ENCODE measurements at regions not wholly inside any gene's neighbourhood (a gene's known extent, or its start where the extent isn't known, plus 50 kb on each side); places are given as distances from the start of the nearest gene placed in this dataset.

GRCh38 chr14:26021759-26022158, 576.1 kb downstream of the NOVA1 start:
- DNase-seq (ENCODE audit: low spot score) = no peak
- FAIRE-seq = no peak

DNA sequence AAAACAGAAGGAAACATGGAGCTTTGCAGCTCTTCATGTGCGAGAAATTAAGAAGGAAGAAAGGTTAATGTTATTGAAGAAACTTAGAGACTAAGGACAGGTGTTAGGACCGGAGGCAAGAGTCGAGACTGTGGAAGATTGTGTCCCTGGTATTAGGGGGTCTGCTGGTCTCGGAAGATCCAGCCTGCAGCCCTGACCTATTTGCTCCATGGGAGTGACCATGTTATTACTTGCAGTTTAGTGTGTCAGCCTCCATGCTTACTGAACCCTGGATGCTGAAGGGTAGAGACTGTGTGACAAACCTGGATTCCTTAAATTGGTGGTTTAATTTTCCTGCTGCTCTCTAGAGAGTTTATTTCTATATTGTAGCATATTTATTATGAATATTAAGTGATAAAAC, 580.6 kb downstream of the NOVA1 start:
- DNase-seq (ENCODE audit: low spot score) (no peak), FAIRE-seq (no peak)

- DNase-seq (ENCODE audit: low spot score) (no peak), FAIRE-seq (no peak)
These were observed 589.5 kb downstream of the NOVA1 start for GRCh38 chr14:26008290-26008689.

DNA sequence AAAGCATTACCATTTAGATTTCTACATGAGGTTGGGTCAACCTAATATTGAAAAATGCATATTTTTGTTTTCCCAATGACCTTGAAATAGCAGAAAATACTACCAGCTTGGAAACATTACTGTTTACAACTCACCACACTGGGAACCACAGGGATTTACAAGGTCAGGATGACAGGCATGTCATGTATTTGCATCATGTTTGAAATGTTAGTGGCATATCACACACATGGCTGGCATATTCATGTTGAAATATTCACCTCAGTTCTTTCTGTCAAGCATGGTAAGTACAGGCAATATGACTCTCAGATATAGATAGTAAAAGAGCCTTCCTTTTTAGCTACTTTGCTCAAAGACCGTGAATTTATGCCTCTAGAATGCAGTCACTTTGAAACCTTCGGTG, 593.5 kb downstream of the NOVA1 start:
- FAIRE-seq (no peak), DNase-seq (ENCODE audit: low spot score) (no peak)

DNA sequence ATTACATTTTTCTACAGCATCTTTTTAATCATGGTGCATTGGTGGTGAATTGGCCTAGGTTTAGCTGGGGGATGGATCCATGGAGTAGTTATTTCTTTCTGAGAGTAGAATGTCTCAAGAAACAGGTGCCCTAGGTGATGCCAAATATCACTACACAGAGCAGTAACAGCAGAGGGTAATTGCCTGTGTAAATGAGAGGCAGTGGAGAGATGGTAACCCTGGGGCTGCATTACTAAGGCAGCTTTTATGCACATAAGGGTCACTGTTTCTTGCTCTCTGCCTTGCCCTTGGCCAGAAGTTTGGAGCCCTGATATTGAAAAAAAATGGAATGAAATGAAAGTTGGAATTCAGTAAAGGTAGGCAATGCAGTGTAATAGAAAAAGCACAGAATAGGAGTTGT, 604.0 kb downstream of the NOVA1 start:
- no peak for FAIRE-seq
- DNase-seq (ENCODE audit: low spot score) = no peak

- FAIRE-seq (no peak), DNase-seq (ENCODE audit: low spot score) (no peak)
These were observed 609.3 kb downstream of the NOVA1 start for GRCh38 chr14:25988536-25988935.

GRCh38 chr14:25955772-25956171, 642.1 kb downstream of the NOVA1 start:
- DNase-seq (ENCODE audit: low spot score) = no peak
- FAIRE-seq = no peak

- no peak for DNase-seq (ENCODE audit: low spot score)
- FAIRE-seq = no peak
These were observed 644.2 kb downstream of the NOVA1 start for GRCh38 chr14:25953532-25954139.

- DNase-seq (ENCODE audit: low spot score) (no peak), FAIRE-seq (no peak)
These were observed 652.1 kb downstream of the NOVA1 start for GRCh38 chr14:25945746-25946145.

DNA sequence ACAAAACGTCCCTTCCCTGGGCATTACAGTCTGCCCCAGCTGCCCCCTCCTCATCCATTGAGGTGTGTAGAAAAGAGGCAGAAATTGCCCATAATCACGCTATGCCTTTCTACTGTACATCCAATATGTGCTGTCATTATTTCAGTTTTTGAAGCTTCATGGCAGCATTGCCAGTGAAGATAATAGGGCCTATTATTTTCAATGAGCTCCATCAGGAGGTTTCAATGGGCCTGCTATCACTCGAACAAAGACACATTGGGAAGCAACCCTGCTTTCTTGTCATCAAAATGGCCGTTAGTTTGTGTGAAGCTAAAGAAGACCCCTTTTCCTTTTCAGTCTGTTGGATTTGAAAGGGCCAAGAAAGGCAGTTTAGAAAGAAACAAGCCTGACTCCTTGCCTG, 653.8 kb downstream of the NOVA1 start:
- DNase-seq (ENCODE audit: low spot score) (no peak), FAIRE-seq (no peak)

GRCh38 chr14:25943329-25943728, 654.5 kb downstream of the NOVA1 start:
- DNase-seq (ENCODE audit: low spot score) (no peak), FAIRE-seq (no peak)

DNA sequence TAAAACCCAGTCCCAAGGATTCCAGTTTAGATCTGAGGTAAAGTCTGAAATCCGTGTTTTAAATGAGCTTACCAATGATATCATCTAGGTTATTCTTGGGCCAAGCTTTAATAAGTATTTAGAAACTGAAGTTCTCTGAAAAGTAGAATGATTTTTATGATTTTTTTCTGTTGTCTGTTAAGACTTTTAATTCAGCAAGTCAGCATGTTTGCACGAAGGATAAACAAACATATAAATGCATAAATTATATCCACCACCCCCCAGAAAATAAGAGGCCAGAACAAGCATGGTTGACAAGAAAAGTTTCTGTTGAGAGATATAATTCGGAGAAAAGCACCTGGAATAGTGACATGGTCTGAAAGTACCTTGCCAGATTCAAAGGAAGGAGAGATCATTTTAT, 655.7 kb downstream of the NOVA1 start:
- FAIRE-seq (no peak), DNase-seq (ENCODE audit: low spot score) (no peak)

DNA sequence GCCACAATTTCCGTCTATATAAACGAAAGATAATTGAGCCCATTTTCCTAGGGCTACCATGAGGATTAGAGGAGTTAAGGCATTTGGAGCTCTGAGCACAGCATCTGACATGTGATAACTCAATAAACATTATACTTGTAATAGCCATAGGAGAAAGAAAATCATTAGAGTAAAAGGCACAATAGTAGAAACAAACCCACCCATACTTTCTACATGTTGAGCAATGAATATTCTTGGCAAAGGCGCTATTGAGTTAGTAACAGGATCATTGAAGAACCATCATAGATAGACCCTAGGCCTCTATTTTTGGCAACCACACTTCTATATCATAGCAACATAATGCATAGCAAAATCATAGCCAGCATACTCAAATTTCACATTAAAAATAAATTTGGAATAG, 664.1 kb downstream of the NOVA1 start:
- FAIRE-seq = no peak
- no peak for DNase-seq (ENCODE audit: low spot score)

GRCh38 chr14:25929881-25930615, 667.8 kb downstream of the NOVA1 start:
- DNase-seq (ENCODE audit: low spot score) (no peak), FAIRE-seq (no peak)

DNA sequence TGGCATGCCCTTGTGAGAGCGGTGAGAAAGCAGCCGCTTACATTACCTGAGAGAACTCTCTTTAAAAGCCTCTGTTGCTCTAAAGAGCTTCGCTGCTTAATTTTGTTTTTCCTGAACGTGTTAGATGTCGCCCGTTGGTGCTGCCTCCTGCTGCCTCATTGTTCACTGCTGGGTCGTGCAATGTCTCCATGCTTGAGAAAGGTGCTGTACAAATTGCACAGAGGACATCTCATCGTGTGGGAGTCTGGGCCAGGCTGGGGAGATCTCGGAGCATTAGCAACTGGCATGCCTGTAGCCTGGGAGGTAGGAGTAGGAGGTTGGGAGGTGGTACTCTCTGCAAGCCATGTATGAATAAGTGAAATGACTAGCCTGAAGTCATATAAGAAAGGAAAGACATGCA, 686.0 kb downstream of the NOVA1 start:
- no peak for DNase-seq (ENCODE audit: low spot score)
- no peak for FAIRE-seq

DNA sequence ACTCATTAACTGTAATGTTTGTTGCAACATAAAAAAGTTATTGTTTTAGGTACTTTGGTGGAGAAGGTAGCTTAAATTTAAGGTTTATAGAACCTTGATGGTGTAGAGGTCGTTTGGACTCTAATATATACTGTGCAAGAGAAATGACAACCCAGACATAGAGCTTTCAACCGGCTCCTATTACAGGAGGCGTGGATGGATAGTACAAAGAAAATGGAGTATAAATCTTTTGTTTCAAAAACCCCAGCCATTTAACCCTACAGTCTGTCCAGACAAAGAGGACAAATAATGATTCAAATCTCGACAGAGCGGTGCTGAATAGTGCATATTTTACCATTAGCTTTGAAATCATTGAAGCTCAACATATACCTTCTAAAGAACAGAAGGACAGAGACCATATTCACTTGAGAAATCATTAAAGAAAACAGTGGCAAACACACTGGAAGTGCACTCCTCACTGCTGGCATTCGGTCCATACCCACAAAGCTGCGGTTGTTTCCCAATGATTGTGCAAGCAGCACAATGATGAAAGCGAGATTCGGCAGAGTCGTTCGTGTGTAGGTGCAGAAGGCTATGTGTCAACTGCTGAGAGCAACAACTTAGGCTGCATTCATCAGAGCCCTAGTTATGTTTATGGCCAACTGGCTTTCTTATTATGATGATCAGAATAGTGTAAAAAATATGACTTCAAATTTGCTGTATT, 688.6 kb downstream of the NOVA1 start:
- DNase-seq (ENCODE audit: low spot score) (no peak), FAIRE-seq (no peak)

DNA sequence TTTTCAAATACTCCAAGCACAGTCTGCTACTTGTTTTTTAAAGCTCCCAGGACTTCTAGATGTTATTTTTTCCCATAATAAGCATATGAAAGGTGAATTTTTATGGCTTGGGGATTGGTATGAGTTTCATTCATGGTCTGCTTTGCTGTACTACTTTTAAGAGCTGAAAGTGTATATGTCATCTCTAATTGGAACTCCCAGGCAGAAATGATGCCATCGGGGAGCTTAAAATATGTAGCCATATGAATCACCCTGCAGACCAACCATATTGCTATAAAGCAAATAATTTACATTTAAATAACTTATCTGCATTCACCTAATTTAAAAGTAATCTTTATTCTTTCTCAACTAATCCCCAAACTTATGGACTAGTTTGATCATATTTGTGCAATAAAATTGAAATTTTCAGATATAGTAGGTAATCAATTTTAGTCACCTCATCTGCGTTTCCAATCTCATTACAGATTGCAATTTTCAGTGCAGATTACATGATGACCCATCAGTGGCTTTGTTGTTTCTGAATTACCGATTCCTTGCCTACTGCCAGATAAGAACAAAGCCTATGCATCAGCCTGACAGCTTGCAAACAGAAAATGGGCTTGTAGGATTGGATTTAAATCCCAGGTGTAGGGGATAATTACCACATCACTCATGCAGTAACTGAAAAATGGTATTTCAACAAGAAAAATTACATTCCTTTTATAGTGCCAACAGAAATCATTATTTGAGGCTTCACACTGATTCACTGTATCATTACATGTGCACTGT, 689.4 kb downstream of the NOVA1 start:
- DNase-seq (ENCODE audit: low spot score) = no peak
- no peak for FAIRE-seq

GRCh38 chr14:25904446-25904845, 693.4 kb downstream of the NOVA1 start:
- DNase-seq (ENCODE audit: low spot score) = no peak
- no peak for FAIRE-seq

GRCh38 chr14:25899197-25899596, 698.6 kb downstream of the NOVA1 start:
- FAIRE-seq (no peak), DNase-seq (ENCODE audit: low spot score) (no peak)

GRCh38 chr14:25896777-25897176, 701.1 kb downstream of the NOVA1 start:
- FAIRE-seq = no peak
- DNase-seq (ENCODE audit: low spot score) = no peak

DNA sequence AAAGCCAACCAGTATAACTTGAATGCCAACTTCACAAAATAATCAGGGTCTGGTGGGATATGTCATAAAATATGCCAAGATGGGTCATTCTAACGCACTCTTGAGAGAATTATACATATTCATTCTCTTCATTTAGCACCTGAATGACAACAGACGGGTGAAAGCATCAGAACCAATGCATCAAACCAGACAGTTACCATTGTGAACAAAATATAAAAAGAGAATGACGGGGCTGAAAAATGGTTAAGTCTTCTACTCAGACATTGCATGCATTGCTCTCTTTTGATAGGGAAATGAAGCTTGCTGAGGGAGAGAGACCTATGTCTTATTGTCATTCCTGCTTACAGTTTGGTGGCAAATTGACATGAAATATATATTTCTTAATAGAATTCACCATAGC, 702.1 kb downstream of the NOVA1 start:
- no peak for FAIRE-seq
- no peak for DNase-seq (ENCODE audit: low spot score)

DNA sequence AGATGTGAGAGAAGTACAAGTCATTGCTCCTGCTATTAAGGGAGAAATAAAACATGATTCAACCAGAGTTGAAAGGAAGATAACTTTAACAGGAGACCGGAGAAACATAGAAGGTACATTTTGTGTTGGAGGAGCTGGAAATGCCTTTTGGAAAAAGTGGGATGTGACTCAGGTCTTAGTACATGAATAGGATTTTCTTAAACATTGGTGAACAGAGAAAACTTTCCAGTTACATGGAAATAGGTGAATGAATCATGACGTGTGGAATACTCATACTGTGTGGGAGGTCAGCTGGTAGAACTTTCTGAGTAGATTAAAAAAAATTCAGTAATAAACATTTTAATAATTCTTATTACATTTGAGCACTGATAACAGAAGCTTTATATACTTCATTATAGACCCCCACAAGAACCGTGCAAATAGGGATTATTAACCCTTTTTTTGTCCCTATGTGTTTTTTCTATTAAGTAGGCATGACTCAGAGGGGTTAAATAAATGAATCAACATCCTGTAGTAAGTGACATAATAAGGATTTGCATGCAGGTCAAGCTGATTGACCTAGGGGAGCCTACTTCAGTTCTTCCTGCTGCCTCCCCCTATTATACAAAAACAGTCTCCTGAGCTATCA, 710.5 kb downstream of the NOVA1 start:
- no peak for DNase-seq (ENCODE audit: low spot score)
- FAIRE-seq = no peak
